ENCODE measurements at regions not wholly inside any gene's neighbourhood (a gene's known extent, or its start where the extent isn't known, plus 50 kb on each side); places are given as distances from the start of the nearest gene placed in this dataset.

- H3K56ac ChIP-seq (ENCODE audit: insufficient read length, low read depth, low read length) = no peak overlapping the region
- Mint-ChIP-seq H3K27me3 (ENCODE audit: low read depth) (no peaks in the 10 kb centered on the region; the same call in 1 of the 2 replicates), H3K4me3 (no peak overlapping the region), H3K9me3 (peaks cover 5 to 6% of the 10 kb centered on the region in 2 experiments), H3K27ac (no peak overlapping the region), H3K4me1 (peaks cover 0 to 11% of the 10 kb centered on the region in 2 experiments; a peak in 2 of 4 replicates), H3K36me3 (ENCODE audit: insufficient read depth in 1 of 3, low read depth in 3 of 3) (peaks cover 0 to 4% (median 0%) of the 10 kb centered on the region in 3 experiments; a peak in 1 of 7 replicates)
- no peak overlapping the region for H2BK15ac ChIP-seq (ENCODE audit: low read depth, low read length)
- no peak overlapping the region for H3K9ac ChIP-seq (ENCODE audit: extremely low read depth, insufficient read length, low read length)
- WGBS (ENCODE audit: extremely low coverage, insufficient read length, low lambda C conversion rate) = no CpG with 5 or more reads among the region's 3 CpGs
- no peak overlapping the region for H4K8ac ChIP-seq (replicated peaks; ENCODE audit: insufficient read length, low read depth, low read length)
- no peak overlapping the region for H2BK120ac ChIP-seq (ENCODE audit: low read depth, low read length, poor library complexity, severe bottlenecking)
- no peak overlapping the region for H3K4me2 ChIP-seq (ENCODE audit: insufficient read depth, insufficient read length, low read length)
- no peak overlapping the region for H3K14ac ChIP-seq (ENCODE audit: insufficient read depth, low read length)
- no peak overlapping the region for H3K4ac ChIP-seq (ENCODE audit: low read depth, low read length)
- H2BK5ac ChIP-seq (ENCODE audit: insufficient read length, low read length) = no peak overlapping the region
- H3K23ac ChIP-seq (ENCODE audit: insufficient read length, low read depth, low read length) = no peak overlapping the region
- no peaks in the 10 kb centered on the region for H3K79me1 ChIP-seq (ENCODE audit: insufficient read depth, low read depth, low read length, poor library complexity, severe bottlenecking)
- DNase-seq = no peak
- H3K23me2 ChIP-seq (ENCODE audit: insufficient read length, low read depth, low read length, poor library complexity, severe bottlenecking) = no peaks in the 10 kb centered on the region
- H2BK20ac ChIP-seq (ENCODE audit: low read depth, low read length, poor library complexity, severe bottlenecking) = no peak overlapping the region
- H3K4me1 ChIP-seq (ENCODE audit: insufficient read depth, low read length) = no peaks in the 10 kb centered on the region
- no peak overlapping the region for H4K91ac ChIP-seq (ENCODE audit: insufficient read length, low read depth, low read length)
- H2AFZ ChIP-seq (ENCODE audit: low read length) = no peak overlapping the region
- no peak overlapping the region for H2AK5ac ChIP-seq (ENCODE audit: insufficient read length, low read length)
- no peaks in the 10 kb centered on the region for H4K20me1 ChIP-seq (ENCODE audit: control insufficient read depth, insufficient read depth, insufficient read length)
- no peak for TF ChIP-seq CTCF (conservative IDR thresholded peaks at IDR 0.05)
- H3K79me2 ChIP-seq (ENCODE audit: insufficient read depth, low read length) = no peaks in the 10 kb centered on the region
- no peak overlapping the region for H3K18ac ChIP-seq (ENCODE audit: insufficient read length, low read depth, low read length)
- no peaks in the 10 kb centered on the region for H3K27me3 ChIP-seq (ENCODE audit: insufficient read depth, low read length)
- H3K9me3 ChIP-seq (ENCODE audit: control insufficient read depth, low read depth, low read length) = no peaks in the 10 kb centered on the region
- no peak overlapping the region for H4K5ac ChIP-seq (ENCODE audit: insufficient read length, low read depth, low read length)
- no peak overlapping the region for H3K27ac ChIP-seq (ENCODE audit: insufficient read length, low read depth, low read length)
- no peak overlapping the region for H3T11ph ChIP-seq (ENCODE audit: low read length)
- H2BK12ac ChIP-seq (ENCODE audit: insufficient read length, low read depth, low read length) = no peak overlapping the region
Observed at GRCh38 chr21:35233756-35234155, 184.7 kb upstream of the RUNX1 start.

Data from H9 (cell line).